Karpas-422 (cell line): ENCODE measurements at regions not wholly inside any gene's neighbourhood (a gene's known extent, or its start where the extent isn't known, plus 50 kb on each side); places are given as distances from the start of the nearest gene placed in this dataset.

Experiments used
- DNase-seq: peaks from one replicate; pipeline ENCODE4 v3.0.0-alpha.2; 2015
- H2AFZ ChIP-seq: fragments of 200-600 bp; sonication (generic); 2 replicates; pipeline ENCODE4 v1.6.1; 2014; ENCODE audit warnings: antibody characterized with exemption, low read length, mixed read lengths
- H3K27ac ChIP-seq: fragments of 200-600 bp; sonication (generic); 2 replicates; pipeline ENCODE4 v1.5.1; 2014; ENCODE audit warnings: mild to moderate bottlenecking, low read length, moderate library complexity
- H3K27me3 ChIP-seq: fragments of 200-600 bp; sonication (generic); 2 replicates; pipeline ENCODE4 v1.6.1; 2014; ENCODE audit warnings: low read length, mixed read lengths
- H3K36me3 ChIP-seq: fragments of 200-600 bp; sonication (generic); 2 replicates; pipeline ENCODE4 v1.6.1; 2014; ENCODE audit warnings: low read length, mixed read lengths; ENCODE audit not compliant: insufficient read depth
- H3K4me1 ChIP-seq: fragments of 200-600 bp; sonication (generic); 2 replicates; pipeline ENCODE4 v1.6.1; 2014; ENCODE audit warnings: mild to moderate bottlenecking, low read length, mixed read lengths
- H3K4me2 ChIP-seq: fragments of 200-600 bp; sonication (generic); 2 replicates; pipeline ENCODE4 v1.6.1; 2014; ENCODE audit warnings: low read length, low read depth, mild to moderate bottlenecking; ENCODE audit not compliant: poor library complexity, severe bottlenecking
- H3K4me3 ChIP-seq: fragments of 200-600 bp; sonication (generic); 2 replicates; pipeline ENCODE4 v1.5.1; 2014; ENCODE audit warnings: mild to moderate bottlenecking, antibody characterized with exemption, low read length, mixed read lengths
- H3K79me2 ChIP-seq: fragments of 200-600 bp; sonication (generic); 2 replicates; pipeline ENCODE4 v1.6.1; 2014; ENCODE audit warnings: mild to moderate bottlenecking, low read length, mixed read lengths
- H3K9ac ChIP-seq: fragments of 200-600 bp; sonication (generic); 2 replicates; pipeline ENCODE4 v1.6.0; 2014; ENCODE audit warnings: low read length
- H3K9me2 ChIP-seq: fragments of 200-600 bp; sonication (generic), shearing (Covaris generic); replicated peaks from 2 replicates; pipeline ENCODE4 v1.6.0; 2014; ENCODE audit warnings: mild to moderate bottlenecking, low read length, moderate library complexity; ENCODE audit not compliant: insufficient read depth
- H3K9me3 ChIP-seq: fragments of 300-700, 200-600 bp; sonication (generic); 2 replicates; pipeline ENCODE4 v1.6.1; 2014; ENCODE audit warnings: low read length, mixed read lengths
- H4K20me1 ChIP-seq: fragments of 200-600 bp; sonication (generic); 2 replicates; pipeline ENCODE4 v1.6.1; 2014; ENCODE audit warnings: mild to moderate bottlenecking, antibody characterized with exemption, low read length, low read depth; ENCODE audit not compliant: insufficient read depth

DNA sequence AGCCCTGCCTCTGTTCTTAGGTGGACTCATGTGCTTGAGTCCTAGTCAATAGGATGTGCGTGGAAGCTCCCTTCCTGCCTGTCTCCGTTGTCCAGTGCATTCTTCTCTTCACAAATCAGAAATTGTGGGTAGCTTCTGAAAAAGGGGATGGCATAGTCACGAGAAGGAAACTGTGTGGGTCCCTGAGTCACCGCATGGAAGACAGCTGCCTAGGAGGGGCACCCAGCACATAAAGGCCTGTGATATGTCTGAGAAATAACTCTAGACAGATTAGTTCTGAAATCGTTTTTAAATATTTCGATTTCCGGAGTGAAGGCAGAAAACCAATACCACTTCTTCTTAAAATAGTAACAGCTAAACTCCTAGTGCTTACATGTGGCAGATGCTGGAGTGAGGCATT is 974.4 kb downstream of the BCL11B start:
- H3K9me3 ChIP-seq: peaks cover 62% of the 10 kb centered on the region
- no peak overlapping the region for H3K9ac ChIP-seq

DNA sequence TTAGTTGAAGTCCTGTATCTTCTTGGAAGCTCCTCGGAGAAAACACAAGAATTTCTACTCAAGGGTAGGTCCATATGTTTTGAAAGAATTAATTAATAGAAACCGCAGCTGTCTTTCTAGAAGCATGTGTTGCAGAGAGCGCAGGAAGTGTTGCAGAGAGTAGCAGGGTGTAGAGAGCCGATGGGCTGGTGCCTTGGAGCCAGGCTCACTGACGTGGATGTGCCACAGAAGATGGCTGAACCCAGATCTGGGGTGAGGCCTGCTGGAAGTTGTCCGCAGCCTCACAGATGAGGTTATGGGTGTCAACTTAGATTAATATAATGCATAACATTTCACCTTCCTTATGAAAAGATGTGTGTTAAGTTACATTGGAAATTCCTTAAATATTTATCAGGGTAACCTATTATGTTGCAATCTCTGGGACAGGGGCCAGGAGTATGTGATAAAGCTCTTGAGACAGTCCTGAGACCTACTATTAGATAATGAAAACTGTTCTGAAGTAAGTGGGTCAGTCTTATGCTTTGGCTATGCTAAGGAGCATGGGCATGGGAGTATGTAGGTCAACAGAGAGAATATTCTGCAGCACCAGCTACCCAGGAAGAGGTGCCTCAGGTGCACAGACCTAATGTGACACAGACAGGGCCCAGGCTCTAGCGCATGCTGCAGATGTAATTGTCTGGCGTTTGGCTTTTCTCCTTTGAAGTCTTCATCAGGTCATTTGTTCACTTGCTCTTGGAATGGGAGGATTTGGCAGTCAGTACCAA is 973.3 kb downstream of the BCL11B start:
- no peak overlapping the region for H3K4me3 ChIP-seq

More for the DNA sequence above, 974.4 kb downstream of the BCL11B start:
- H3K27ac ChIP-seq: no peak overlapping the region
- DNase-seq: no peak
- no peak overlapping the region for H3K4me3 ChIP-seq
- no peaks in the 10 kb centered on the region for H3K4me1 ChIP-seq
- no peaks in the 10 kb centered on the region for H4K20me1 ChIP-seq
- H3K9me2 ChIP-seq: 0 out of 2 replicates have a peak, but pooled peaks cover 5% of the 10 kb centered on the region
- no peaks in the 10 kb centered on the region for H3K79me2 ChIP-seq
- H3K27me3 ChIP-seq: peaks cover 4% of the 10 kb centered on the region; the same call in 1 of the 2 replicates
- H2AFZ ChIP-seq: no peak overlapping the region
- H3K36me3 ChIP-seq: no peaks in the 10 kb centered on the region
- no peak overlapping the region for H3K4me2 ChIP-seq

GRCh38 chr14:98301681-98302080 is 970.3 kb downstream of the BCL11B start:
- Histone ChIP-seq H3K79me2 (no peaks in the 10 kb centered on the region), H3K9ac (no peak overlapping the region), H3K9me2 (no peaks in the 10 kb centered on the region), H3K4me3 (no peak overlapping the region), H3K9me3 (peaks cover 46% of the 10 kb centered on the region), H2AFZ (no peak overlapping the region), H3K4me2 (no peak overlapping the region), H3K4me1 (no peaks in the 10 kb centered on the region), H3K27ac (no peak overlapping the region), H4K20me1 (no peaks in the 10 kb centered on the region), H3K36me3 (no peaks in the 10 kb centered on the region), H3K27me3 (no peaks in the 10 kb centered on the region)
- DNase-seq: peak; percentile 12

More for the DNA sequence above, 973.3 kb downstream of the BCL11B start:
- Histone ChIP-seq H2AFZ (no peak overlapping the region), H3K9me3 (peaks cover 66% of the 10 kb centered on the region), H3K36me3 (no peaks in the 10 kb centered on the region), H3K27me3 (peaks cover 4% of the 10 kb centered on the region; the same call in 1 of the 2 replicates), H3K9ac (no peak overlapping the region), H3K4me1 (no peaks in the 10 kb centered on the region), H3K9me2 (0 out of 2 replicates have a peak, but pooled peaks cover 5% of the 10 kb centered on the region), H3K27ac (no peak overlapping the region), H4K20me1 (no peaks in the 10 kb centered on the region), H3K79me2 (no peaks in the 10 kb centered on the region), H3K4me2 (no peak overlapping the region)
- no peak for DNase-seq

DNA sequence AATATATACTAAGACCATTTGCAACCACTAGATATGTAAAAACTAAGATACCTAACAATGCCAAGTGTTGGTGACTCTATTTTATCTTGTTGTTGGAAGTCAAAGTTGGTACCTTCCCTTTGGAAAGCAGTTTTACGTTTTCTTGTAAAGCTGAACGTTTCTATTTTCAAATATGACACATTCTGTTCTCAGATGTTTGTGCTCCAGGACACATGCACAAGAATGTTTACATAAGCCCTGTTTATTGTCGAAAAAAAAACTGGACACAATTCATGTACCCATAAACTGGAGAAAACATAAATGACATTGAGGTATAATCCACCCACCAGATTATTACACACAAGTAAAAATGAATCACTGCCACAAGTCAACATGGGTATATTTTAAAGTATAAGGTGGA is 967.4 kb downstream of the BCL11B start:
- no peaks in the 10 kb centered on the region for H3K27me3 ChIP-seq
- no peak overlapping the region for H3K27ac ChIP-seq
- peaks cover 19% of the 10 kb centered on the region for H3K9me3 ChIP-seq
- no peak overlapping the region for H3K4me2 ChIP-seq
- no peak overlapping the region for H2AFZ ChIP-seq
- H3K4me3 ChIP-seq: no peak overlapping the region
- no peaks in the 10 kb centered on the region for H3K9me2 ChIP-seq
- H3K79me2 ChIP-seq: no peaks in the 10 kb centered on the region
- H4K20me1 ChIP-seq: no peaks in the 10 kb centered on the region
- no peaks in the 10 kb centered on the region for H3K4me1 ChIP-seq
- no peak overlapping the region for H3K9ac ChIP-seq
- H3K36me3 ChIP-seq: no peaks in the 10 kb centered on the region
- no peak for DNase-seq

DNA sequence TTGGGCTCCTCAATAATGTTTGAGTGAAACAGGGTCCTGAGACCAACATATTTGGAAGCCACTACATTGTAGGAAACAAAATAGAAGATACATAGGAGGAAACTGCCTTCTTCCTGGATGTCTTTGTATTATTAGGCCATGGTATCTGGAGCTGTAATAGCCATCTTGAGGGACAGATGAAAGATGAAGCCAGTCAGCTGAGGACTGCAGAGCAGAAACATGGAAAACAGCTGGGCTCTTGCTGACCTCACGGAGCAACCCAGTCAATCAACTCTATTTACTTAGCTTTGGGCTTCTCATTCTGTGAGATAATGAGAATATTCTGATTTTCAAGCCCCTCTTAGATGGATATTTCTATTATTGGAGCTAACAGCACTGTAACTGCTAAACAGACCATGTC is 962.4 kb downstream of the BCL11B start:
- no peaks in the 10 kb centered on the region for H3K9me2 ChIP-seq
- H4K20me1 ChIP-seq: no peaks in the 10 kb centered on the region
- H3K27me3 ChIP-seq: no peaks in the 10 kb centered on the region
- DNase-seq: peak; percentile 27
- no peak overlapping the region for H3K4me2 ChIP-seq
- H3K9me3 ChIP-seq: peaks cover 29% of the 10 kb centered on the region
- H3K9ac ChIP-seq: no peak overlapping the region
- H3K79me2 ChIP-seq: no peaks in the 10 kb centered on the region
- H3K36me3 ChIP-seq: no peaks in the 10 kb centered on the region
- no peaks in the 10 kb centered on the region for H3K4me1 ChIP-seq
- H3K27ac ChIP-seq: no peak overlapping the region
- H3K4me3 ChIP-seq: no peak overlapping the region
- no peak overlapping the region for H2AFZ ChIP-seq

GRCh38 chr14:98312006-98312405 is 960.0 kb downstream of the BCL11B start:
- H3K9ac ChIP-seq: no peak overlapping the region
- no peak overlapping the region for H3K4me2 ChIP-seq
- peaks cover 38% of the 10 kb centered on the region for H3K9me3 ChIP-seq
- H3K79me2 ChIP-seq: no peaks in the 10 kb centered on the region
- H3K27me3 ChIP-seq: no peaks in the 10 kb centered on the region
- H3K4me3 ChIP-seq: no peak overlapping the region
- H3K9me2 ChIP-seq: no peaks in the 10 kb centered on the region
- H4K20me1 ChIP-seq: no peaks in the 10 kb centered on the region
- DNase-seq: peak; percentile 16
- no peak overlapping the region for H3K27ac ChIP-seq
- no peaks in the 10 kb centered on the region for H3K36me3 ChIP-seq
- no peak overlapping the region for H2AFZ ChIP-seq
- no peaks in the 10 kb centered on the region for H3K4me1 ChIP-seq

- Histone ChIP-seq H3K27ac (no peak overlapping the region), H3K79me2 (no peaks in the 10 kb centered on the region), H3K4me1 (no peaks in the 10 kb centered on the region), H4K20me1 (no peaks in the 10 kb centered on the region), H3K27me3 (no peaks in the 10 kb centered on the region), H3K36me3 (no peaks in the 10 kb centered on the region), H3K4me2 (no peak overlapping the region), H3K9ac (no peak overlapping the region), H2AFZ (no peak overlapping the region), H3K9me3 (peaks cover 50% of the 10 kb centered on the region), H3K4me3 (no peak overlapping the region), H3K9me2 (no peaks in the 10 kb centered on the region)
- DNase-seq: peak; percentile 32
Measured at GRCh38 chr14:98321841-98322240, 950.2 kb downstream of the BCL11B start.

- Histone ChIP-seq H2AFZ (no peak overlapping the region), H4K20me1 (no peaks in the 10 kb centered on the region), H3K4me3 (no peak overlapping the region), H3K27ac (no peak overlapping the region), H3K9me2 (no peaks in the 10 kb centered on the region), H3K79me2 (no peaks in the 10 kb centered on the region), H3K4me2 (no peak overlapping the region), H3K9ac (no peak overlapping the region), H3K9me3 (peaks cover 52% of the 10 kb centered on the region), H3K27me3 (no peaks in the 10 kb centered on the region), H3K36me3 (no peaks in the 10 kb centered on the region), H3K4me1 (no peaks in the 10 kb centered on the region)
- peak; percentile 16 for DNase-seq
Measured at GRCh38 chr14:98323836-98324235, 948.2 kb downstream of the BCL11B start.
